GM19397 (cell line): ENCODE measurements at regions not wholly inside any gene's neighbourhood (a gene's known extent, or its start where the extent isn't known, plus 50 kb on each side); places are given as distances from the start of the nearest gene placed in this dataset.
"Not testable (repeated sequence)": the region's sequence is repeated elsewhere in the genome, so short reads cannot be mapped to it uniquely, and the experiment has no call there.

Experiments used
- ATAC-seq: cut with Tn5 transposase; IDR thresholded peaks from one replicate; pipeline ENCODE4 v1.9.1; 2021; ENCODE audit warnings: mild to moderate bottlenecking, moderate library complexity; ENCODE audit not compliant: unreplicated experiment

DNA sequence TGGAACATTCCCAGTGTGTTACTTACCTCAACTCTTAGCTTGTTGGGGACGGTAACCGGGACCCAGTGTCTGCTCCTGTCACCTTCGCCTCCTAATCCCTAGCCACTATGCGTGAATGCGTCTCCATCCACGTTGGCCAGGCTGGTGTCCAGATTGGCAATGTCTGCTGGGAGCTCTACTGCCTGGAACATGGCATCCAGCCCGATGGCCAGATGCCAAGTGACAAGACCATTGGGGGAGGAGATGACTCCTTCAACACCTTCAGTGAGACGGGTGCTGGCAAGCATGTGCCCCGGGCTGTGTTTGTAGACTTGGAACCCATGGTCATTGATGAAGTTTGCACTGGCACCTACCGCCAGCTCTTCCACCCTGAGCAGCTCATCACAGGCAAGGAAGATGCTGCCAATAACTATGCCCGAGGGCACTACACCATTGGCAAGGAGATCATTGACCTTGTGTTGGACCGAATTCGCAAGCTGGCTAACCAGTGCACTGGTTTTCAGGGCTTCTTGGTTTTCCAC, 59.8 kb upstream of the CHORDC1 start:
- ATAC-seq: not testable (repeated sequence)

DNA sequence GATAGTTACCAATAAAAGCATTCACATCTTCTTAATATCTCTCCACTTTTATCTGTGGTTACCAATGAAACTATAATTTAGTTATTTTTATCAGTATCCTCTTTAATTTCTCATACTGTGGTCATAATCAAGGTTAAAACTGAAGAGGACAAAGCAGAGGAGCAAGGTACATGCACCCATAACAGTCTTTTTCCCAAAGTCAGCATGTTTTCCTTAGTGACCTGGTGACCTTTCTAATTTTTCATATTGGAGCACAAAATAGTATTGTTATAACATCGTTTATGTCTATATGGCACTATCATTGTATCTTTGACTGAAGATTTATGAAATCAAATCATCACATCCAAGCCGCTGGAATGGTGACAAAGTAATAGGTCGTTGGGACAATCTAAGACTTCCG, 51.5 kb upstream of the CHORDC1 start:
- no peak for ATAC-seq
